Myocyte (in vitro differentiated cells): ENCODE measurements at regions not wholly inside any gene's neighbourhood (a gene's known extent, or its start where the extent isn't known, plus 50 kb on each side); places are given as distances from the start of the nearest gene placed in this dataset.
"Not testable (repeated sequence)": the region's sequence is repeated elsewhere in the genome, so short reads cannot be mapped to it uniquely, and the experiment has no call there.

ENCODE experiments used
- DNase-seq: peaks from one replicate; pipeline ENCODE4 v3.0.0-alpha.2; 2012; ENCODE audit warnings: low read depth

DNA sequence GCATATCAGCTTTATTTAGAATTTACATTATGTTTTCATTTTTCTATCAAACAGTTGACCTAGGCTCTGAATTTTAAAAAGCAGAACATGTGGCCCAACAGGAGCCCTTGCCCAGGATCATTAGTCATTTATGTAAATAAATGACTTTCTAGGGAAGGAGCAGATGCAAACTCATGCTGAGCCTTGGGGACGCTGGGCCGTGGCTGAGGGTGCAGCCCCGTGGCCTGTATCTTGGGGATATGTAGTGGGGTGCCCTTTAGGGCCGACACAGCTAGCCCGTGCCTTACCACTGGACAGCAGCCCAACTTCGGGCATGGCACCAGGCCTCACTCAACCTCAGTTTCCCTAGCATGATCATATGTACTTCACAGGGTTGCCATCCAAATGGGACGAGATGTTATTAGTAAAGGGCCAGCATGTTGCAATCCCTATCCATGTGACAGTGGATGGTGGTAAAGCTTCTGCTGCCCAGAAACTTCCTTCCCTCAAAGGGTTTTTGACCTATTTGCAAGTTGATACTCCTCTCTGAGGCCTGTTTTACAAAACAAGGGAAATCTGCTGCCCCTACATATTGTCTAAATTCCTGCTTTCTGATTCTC, 357.9 kb downstream of the ANAPC1 start:
- not testable (repeated sequence) for DNase-seq

DNA sequence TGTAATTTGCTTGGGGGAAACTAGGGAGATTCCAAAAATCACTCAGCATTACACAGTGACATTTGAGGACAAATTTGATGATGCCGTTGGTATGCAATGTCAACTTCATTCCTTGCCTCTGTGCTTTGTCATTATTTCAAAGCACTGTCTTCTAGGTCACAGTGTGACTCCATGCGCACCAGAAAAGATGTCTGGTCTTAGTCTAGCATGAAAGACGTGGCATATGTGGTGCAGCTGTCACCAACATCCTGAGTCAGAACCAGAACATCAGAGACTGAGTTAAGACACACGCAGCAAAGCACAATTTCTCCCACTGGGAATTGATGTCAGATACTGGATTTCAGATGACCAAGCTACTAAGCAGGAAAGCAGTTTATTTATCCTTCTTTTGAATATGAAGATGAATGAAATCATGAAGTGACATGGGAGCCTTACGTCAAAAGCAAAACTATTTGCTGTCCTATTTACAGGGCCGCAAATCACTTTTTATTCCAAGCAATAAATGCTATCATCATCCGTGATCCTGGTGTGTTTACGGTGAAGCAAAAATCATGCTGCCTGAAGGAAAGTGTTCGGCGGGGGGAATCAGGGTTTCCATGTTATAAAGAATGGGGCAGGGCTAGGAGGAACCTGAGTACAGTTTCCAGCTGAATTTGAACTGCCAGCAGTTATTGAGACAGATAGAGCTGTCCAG, 356.1 kb downstream of the ANAPC1 start:
- not testable (repeated sequence) for DNase-seq

DNA sequence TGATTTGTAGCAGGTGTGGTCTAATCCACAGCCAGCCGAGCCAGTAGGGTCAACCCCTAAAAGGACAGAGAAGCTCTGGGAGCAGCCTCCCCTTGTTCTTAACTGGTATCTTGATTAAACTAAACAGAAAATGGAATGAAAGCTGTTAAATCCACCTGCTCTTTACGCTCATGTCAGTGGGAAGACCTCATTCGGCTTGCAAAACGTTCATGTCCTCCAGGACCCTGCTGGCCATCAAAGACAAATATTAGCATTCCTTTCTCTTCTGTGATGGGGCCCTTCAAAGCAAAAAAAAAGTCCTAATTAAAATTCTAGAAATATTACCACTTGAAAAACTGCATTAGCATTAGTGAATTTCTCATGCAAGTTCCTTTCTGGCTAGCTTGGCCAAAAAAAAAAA, 355.0 kb downstream of the ANAPC1 start:
- DNase-seq, result not testable (repeated sequence)

DNA sequence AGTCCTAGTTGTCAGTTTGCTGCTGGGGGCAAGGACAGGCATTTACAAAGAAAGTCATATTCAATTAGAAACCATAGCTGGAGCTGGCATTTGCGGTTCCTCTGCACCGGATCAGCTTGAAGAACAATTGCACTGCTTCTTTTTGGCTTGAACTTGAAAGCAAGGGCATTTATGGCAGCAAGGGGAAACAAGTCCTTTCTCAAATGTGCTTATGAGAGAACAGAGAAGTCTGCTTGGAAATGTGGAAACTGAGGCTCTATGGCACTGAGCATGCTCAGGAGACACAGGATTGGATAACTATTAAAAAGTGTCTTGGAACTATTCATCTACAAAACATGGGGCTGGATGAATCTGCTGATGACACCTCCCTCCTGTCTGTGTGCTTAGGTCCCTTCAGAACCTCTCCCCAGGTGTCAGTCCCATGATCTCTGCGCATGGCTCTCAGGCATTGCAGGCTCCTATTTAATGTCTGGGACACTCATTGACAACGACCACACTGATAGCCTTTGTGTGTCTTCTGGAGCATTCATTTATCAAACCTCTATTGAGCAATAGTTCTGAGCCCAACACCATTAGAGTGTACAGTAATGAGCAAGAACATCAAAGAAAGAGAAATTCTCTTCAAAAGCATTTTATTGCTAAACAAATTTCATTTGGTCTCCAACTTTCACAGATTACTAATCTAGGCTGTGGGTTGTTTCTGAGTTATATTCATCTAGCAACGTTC, 353.6 kb downstream of the ANAPC1 start:
- DNase-seq, result not testable (repeated sequence)

DNA sequence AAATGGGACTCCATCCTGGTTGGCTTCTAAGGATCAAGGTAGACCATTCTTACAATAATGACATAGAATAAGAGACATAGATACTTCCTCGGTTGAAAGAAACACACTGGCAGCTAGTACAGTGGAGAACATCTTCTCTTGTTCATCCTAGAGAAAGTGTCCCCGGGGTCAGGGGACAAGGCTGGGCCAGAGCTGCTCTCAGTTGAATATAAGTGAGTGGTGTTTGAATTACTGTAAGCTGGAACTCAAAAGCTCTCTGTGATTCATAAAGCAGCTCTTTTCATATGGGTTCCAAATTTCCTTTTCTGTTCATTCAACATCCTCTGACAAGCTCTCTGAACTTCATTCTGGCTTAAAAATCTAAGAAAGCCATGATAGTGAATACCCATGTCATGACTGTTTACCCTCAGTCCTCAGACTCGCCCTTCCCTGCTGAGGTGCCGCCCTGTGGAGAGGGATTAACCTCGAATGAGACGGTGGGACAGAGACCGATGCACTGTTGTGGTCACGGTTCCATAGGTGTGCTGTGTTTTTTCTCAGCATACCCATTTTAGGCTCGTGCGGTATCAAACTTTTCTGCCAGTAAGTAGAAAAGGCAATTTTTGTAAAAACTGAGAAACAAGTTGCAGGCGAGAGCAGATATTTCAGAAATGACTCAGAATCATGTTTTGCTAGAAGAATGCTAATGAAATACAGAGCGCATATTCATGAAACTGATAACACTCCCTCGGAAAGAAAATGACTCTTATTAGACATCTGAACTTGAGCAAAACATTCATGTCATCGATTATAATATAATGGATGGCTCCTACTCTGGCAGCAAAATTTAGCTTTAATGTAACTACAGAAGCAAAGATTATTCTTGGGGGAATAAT, 351.1 kb downstream of the ANAPC1 start:
- DNase-seq, result not testable (repeated sequence)

DNA sequence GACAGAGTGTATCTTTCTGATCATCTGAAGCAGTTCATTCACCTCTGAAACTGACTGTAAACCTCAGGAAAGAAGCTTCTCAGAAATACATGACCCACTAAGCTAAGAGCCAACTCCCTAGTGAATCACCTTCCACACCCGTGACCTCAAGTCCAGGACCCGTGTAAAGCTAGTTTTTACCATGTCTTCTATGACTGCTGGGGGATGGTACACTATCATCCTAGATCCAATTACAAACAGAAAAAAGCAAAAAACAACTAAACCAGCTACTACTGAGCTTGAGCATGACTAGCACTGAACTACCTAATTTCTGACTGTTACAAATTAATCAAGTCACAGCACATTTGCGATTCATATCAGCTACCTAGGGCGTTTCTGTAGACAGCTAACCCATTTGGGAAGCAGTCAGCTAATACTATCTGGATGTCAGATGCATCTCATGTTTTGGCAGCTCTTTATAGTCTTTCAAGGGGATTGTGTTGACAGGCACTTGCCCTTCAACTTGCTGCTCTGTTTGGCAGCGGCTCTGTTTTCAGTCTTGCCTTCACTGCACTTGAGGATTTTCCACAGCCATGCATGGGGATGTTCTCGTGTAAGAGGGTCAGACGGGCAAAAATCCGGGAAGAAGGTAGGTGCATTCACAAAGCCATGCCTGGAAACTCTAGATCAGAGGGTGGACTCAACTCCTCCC, 350.3 kb downstream of the ANAPC1 start:
- DNase-seq, result not testable (repeated sequence)

DNA sequence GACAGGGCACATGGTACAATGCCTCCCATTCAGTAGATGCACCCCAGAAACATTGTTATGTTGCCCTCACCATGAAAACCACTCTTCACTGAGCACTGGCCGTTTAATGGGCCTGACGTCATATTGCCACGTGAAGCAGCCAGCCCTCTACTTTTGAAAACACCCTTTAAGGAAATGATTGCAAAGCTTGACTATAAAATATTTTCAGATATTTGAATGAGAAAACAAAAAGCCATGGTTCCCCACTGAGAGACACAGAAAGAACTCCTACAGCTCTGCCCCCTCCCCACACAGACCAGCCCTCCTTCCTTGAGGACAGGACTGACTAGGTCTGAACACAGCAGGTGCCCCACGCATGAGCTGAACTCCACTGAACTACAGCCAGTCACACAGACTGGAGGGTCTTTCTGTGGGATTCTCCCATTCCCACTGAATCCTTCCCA, 349.1 kb downstream of the ANAPC1 start:
- peak; percentile 33 for DNase-seq

DNA sequence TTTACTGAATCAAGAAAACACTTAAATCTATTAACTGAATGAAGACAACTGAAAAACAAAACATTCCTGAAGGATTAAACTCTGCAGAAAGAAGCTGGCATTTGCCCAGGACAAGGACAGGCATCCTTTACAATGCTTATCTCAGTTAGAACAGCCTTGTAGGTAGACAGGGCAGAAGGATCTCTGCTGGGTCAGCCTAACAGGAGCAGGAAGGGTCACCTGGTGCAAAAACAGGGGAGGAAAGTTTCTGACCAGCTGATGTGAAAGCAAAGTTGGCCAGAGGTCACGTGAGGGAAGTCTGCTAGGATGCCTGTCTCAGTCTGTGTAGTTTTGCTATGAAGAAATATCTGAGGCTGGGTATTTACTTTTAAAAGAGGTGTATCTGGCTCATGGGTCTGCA, 348.6 kb downstream of the ANAPC1 start:
- DNase-seq, result peak; percentile 46

DNA sequence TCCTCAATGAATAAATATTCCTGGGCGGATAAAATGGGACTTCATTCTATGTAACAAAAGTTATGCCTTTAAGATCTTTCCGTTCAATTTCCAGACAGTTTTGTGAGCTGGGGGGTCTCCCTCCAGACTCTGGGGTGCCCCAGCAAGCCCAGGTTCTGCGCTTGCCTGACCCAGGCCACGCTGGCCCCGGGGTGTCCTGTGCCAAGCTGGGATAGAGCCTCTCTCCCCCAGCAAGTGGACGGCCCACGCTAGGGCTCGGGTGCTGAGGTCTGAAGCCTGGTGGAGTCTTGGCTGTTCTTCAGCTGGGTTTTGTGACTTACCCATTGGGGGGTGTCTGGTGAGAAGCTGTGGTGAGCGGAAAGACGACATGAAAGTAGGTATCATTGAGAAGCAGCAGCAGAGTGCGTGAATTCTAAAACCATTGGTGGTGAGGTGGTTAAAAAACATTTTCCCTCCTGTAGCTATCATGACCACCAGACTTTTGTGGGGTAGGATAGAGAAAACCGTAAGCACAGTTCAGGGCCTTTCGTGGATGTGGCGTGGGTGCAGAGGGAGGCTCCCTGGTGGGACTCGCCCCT, 346.8 kb downstream of the ANAPC1 start:
- no peak for DNase-seq

DNA sequence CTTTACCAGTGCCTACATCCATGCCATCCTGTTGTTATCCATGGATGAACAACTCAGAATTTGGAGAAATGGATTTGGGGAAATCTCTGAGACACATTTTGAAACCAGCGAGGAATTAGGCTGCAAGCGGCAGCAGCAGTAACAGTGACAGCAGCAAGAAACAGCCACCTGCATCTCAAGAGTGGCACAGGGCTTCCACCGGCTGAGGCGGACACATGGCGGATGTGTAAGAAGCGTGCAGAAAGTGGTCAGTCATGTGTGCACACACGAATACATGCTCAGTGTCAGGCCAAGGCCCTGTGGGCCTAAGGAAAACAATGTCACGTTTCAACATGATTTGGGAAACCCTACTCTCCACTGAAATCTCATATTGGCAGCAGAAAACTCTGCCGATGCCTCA, 344.0 kb downstream of the ANAPC1 start:
- not testable (repeated sequence) for DNase-seq

DNA sequence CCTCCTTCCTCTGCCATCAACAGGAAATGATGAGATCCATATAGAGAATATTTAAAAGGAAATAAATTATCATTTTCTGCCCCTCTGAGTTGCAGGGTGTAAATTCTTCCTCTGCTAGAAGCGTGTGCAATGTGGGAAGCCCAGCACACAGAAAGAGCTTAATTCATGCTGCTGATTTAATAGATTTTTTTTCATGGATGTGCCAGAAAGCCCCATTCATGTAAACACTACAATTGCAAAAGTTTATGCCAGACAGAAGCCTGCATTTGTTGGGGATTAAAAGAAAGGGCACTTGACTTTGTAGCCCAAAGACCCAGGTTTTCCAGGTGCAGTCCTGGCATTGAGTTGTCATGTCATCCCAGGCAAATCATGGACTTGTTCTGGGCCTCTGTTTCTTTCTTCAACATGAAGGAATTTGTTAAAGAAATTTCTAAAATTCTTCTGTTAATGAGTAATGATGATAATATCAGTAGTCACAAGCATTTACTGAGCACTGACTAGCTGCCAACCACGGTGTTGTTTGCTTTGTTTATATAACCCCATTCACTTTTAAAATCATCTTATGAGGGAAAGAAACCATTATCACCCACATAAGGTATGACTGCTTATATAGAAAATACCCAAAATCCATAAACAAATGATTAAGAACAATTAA, 341.7 kb downstream of the ANAPC1 start:
- DNase-seq, result not testable (repeated sequence)

DNA sequence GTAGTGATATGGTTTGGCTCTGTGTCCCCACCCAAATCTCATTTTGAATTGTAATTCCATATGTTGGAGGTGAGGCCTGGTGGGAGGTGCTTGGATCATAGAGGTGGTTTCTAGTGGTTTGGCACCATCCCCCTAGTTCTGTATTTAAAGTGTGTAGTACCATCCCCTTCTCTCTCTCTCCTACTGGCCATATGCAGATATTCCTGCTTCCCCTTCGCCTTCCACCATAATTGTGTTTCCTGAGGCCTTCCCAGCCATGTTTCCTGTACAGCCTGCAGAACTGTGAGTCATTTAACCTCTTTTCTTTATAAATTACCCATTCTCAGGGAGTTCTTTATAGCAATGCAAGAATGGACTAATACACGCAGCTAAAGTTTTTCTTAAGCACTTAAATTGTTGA, 340.0 kb downstream of the ANAPC1 start:
- not testable (repeated sequence) for DNase-seq

DNA sequence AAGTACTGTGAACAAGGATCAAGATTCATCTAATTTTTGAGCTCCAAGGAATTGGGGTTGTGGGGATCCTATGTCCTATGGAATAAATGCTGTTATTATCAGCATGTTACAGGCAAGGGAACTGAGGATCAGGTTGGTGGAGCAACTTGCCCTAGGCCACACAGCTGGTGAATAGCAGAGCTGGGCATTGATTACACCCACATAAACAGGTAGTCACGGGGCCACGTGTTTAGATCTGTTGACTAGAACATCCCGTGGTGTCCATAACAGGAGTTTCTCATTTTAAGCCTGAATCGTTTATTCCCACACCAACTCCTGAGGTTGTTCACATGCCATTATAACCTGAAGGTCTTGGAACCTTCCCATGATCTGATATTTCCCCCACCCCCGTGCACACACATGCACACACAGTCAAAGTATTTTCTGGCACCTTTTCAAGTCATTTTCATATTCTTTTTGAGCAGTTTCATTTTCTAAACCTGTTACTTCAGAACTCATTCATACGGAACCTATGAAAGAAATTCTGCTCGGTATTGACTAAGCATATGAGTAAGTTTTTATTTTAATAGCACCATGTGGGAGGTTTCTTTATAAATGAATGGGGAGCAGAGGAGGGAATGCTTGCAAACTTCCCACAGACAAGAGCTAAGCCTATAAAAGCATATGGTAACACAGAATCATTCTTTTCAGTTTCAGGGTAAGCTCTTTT, 338.1 kb downstream of the ANAPC1 start:
- DNase-seq, result not testable (repeated sequence)

DNA sequence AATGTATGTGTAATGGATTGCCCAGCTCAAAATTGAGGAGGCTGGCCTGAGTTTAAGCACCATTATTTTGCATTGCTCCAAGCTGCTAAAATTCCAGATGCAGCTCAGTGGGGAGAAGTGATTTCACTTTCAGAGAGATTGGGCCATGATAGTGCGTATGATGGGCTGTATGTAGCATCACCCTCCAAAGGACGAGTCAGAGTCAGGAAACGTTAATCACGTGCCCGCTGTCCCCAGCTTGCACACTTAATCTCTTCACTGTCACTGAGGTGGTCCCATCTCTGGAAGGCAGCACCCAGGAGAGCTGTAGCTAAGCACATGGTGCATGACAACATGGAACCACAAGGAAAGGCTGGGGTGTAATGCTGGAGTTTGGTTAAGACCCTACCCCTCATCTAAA, 337.4 kb downstream of the ANAPC1 start:
- not testable (repeated sequence) for DNase-seq

DNA sequence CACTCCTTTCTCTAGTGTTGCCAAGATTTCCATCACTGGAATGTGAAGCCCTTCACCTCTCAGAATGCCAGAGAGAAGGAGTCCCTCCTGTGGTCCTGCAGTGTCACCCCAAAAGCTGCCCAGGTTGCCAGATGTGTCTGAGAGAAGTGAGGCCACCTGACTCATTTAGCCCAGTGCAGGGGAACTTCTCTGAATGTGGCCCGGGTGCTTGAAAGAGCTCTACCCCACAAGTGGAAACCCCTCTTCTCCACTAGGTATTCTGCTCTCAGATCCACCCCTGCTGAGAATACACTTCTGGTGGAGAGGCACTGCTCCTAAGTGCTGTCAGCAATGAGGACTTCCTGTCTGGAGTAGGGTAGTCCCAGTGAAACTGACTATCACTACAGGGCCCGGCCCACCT, 334.8 kb downstream of the ANAPC1 start:
- not testable (repeated sequence) for DNase-seq

DNA sequence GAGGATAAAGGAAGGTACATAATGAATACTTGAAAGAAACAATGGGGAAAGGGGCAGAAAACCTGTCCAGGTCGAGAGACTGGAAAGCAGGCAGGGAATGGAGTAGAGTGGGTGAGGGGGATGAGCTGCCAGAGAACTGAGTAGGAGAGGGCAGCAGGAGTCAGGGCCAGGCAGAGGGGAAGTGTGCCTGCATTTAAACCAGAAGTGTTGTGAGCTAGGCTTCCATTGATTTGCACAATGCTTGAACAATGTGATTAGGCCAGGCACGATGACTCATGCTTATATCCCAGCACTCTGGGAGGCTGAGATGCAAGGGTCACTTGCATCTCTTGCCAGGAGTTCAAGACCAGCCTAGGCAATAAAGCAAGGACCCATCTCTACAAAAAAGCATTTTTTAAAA, 332.6 kb downstream of the ANAPC1 start:
- DNase-seq, result not testable (repeated sequence)

DNA sequence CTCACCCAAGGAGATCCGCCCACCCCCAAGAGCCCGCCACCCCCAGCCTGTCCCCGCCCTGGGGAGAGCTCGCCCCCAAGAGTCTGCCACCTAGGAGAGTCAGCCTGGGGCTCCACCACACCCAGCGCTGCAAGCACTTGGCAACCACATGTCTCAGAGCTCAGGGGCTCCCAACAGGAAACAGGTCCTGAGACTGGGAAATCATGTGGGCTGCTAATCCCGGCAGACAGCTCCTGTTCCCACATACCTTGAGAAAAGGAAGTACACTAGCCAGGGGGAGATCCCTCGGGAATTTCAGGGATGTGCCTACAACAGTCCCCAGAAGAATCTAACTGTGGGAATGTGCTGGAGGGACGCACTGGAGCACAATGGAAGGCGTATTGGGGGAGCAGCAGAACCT, 331.4 kb downstream of the ANAPC1 start:
- not testable (repeated sequence) for DNase-seq

DNA sequence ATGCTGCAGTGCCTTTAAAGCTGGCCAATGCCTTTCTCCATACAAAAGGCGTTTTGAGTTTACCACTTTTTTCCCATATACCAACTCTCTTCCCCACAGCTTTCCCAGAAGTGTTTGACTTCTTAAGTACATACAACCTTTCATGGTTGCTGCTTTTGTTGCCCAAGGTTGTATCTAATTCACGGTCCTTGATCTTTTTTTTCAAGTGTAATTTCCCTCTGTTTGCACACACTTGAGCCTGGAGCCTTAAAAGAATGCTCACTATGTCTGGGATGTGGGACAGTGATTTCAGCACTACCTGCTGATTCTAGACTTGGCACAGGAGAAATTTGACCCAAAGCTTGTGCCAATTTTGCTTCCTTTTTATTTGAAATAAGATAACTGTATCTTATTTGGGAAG, 324.7 kb downstream of the ANAPC1 start:
- DNase-seq, result not testable (repeated sequence)

DNA sequence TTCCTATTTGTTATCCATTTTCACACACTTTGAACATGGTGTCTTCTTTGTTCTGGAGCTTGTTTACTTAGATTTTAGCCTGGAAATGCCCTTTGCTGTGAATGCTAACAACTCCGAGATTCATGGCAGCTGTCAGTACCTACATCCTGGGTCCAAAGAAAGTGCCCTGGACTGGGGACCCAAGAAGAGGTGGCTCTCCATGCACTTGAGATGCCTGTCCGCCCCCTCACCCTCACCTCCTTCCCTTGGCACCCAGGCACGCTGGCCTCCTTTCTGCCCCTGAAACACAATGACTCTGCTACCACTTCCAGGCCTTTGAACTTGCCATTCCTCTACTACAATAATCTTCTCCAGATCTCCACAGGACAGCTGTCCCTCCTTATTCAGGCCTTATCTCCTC, 324.2 kb downstream of the ANAPC1 start:
- not testable (repeated sequence) for DNase-seq
